Activated naive CD8-positive, alpha-beta T cell treated with anti-CD3 and anti-CD28 coated beads, Interleukin-2, amount 50 U/mL, for 24 hours (primary cell): ENCODE measurements at regions not wholly inside any gene's neighbourhood (a gene's known extent, or its start where the extent isn't known, plus 50 kb on each side); places are given as distances from the start of the nearest gene placed in this dataset.
"Not testable (repeated sequence)": the region's sequence is repeated elsewhere in the genome, so short reads cannot be mapped to it uniquely, and the experiment has no call there.

ENCODE experiments used
- ATAC-seq: fragments of 150-1000 bp; cut with Tn5 transposase; one replicate; pipeline ENCODE4 v1.10.0; 2021
- DNase-seq: peaks from one replicate; pipeline ENCODE4 v3.0.0; 2021
- H3K27ac Mint-ChIP-seq: one replicate; pipeline ENCODE4 v1.8.0; 2021; ENCODE audit warnings: mild to moderate bottlenecking, mixed read lengths
- H3K27me3 Mint-ChIP-seq: one replicate; pipeline ENCODE4 v1.8.0; 2021; ENCODE audit warnings: mixed read lengths
- H3K36me3 Mint-ChIP-seq: one replicate; pipeline ENCODE4 v1.8.0; 2021; ENCODE audit warnings: low read depth, mixed read lengths
- H3K4me1 Mint-ChIP-seq: one replicate; pipeline ENCODE4 v1.8.0; 2021; ENCODE audit warnings: mixed read lengths
- H3K4me3 Mint-ChIP-seq: one replicate; pipeline ENCODE4 v1.8.0; 2021; ENCODE audit warnings: mild to moderate bottlenecking, moderate library complexity, mixed read lengths
- H3K9me3 Mint-ChIP-seq: one replicate; pipeline ENCODE4 v1.8.0; 2021; ENCODE audit warnings: mixed read lengths

DNA sequence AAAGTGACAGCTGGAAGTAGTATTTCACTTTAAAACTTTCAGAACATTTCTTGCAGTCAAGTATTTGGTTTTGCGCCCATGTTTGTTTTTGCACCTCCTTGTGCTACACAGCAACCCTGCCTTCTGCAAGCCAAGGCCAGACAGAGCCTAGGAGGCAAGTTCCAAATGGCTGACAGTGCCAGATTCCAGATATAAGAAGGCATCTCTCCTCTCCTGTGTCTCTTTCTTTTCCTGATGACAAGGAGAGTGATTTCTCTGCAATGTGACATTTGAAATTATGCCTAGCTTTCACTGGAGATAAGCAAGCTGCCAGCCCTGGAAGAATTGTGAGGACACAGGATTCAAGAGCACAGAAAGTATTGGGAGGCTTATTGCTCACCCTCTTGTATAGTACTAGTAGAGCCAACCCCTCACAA lies 149.1 kb upstream of the TENT5A start:
- Mint-ChIP-seq H3K27ac (no peak overlapping the region), H3K27me3 (no peaks in the 10 kb centered on the region), H3K4me1 (no peaks in the 10 kb centered on the region), H3K9me3 (peaks cover 5% of the 10 kb centered on the region), H3K4me3 (no peak overlapping the region), H3K36me3 (no peaks in the 10 kb centered on the region)
- ATAC-seq (no peak), DNase-seq (no peak)

GRCh38 chr6:81900616-81901015 lies 148.1 kb upstream of the TENT5A start:
- ATAC-seq (no peak), DNase-seq (no peak)
- H3K9me3 Mint-ChIP-seq, result peaks cover 5% of the 10 kb centered on the region
- no peaks in the 10 kb centered on the region for H3K36me3 Mint-ChIP-seq
- H3K27me3 Mint-ChIP-seq, result no peaks in the 10 kb centered on the region
- H3K4me3 Mint-ChIP-seq, result no peak overlapping the region
- H3K27ac Mint-ChIP-seq, result no peak overlapping the region
- H3K4me1 Mint-ChIP-seq, result no peaks in the 10 kb centered on the region

DNA sequence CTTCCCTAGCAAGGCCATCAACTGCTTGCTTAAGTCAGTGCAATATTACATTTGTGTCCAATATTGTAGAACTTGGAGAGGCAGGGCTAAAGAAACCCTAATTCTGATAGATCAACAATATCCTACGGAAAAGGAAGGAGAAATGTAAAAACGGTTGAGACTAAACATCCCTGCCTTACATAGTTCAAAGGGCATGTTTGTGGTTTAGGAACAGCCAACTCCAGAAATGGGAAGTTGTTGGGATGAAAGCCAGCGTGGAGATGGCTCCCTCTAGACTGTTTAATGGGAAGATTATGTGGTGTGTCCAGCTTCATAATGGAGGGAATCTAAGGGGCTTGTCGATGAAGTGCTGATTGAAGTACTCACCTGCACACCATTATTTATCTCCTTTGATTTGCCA lies 145.3 kb upstream of the TENT5A start:
- ATAC-seq, result no peak
- H3K36me3 Mint-ChIP-seq, result no peaks in the 10 kb centered on the region
- H3K27ac Mint-ChIP-seq, result no peak overlapping the region
- H3K4me3 Mint-ChIP-seq, result no peak overlapping the region
- no peaks in the 10 kb centered on the region for H3K9me3 Mint-ChIP-seq
- no peaks in the 10 kb centered on the region for H3K4me1 Mint-ChIP-seq
- no peaks in the 10 kb centered on the region for H3K27me3 Mint-ChIP-seq
- no peak for DNase-seq

- no peak for DNase-seq
- Mint-ChIP-seq H3K4me3 (no peak overlapping the region), H3K4me1 (no peaks in the 10 kb centered on the region), H3K27ac (no peak overlapping the region), H3K9me3 (no peaks in the 10 kb centered on the region), H3K36me3 (no peaks in the 10 kb centered on the region), H3K27me3 (no peaks in the 10 kb centered on the region)
- no peak for ATAC-seq
These were observed 144.3 kb upstream of the TENT5A start for GRCh38 chr6:81896525-81897503.

- no peaks in the 10 kb centered on the region for H3K9me3 Mint-ChIP-seq
- H3K27me3 Mint-ChIP-seq, result no peaks in the 10 kb centered on the region
- H3K36me3 Mint-ChIP-seq, result no peaks in the 10 kb centered on the region
- ATAC-seq (no peak), DNase-seq (no peak)
- no peak overlapping the region for H3K27ac Mint-ChIP-seq
- H3K4me3 Mint-ChIP-seq, result no peak overlapping the region
- H3K4me1 Mint-ChIP-seq, result no peaks in the 10 kb centered on the region
These were observed 143.2 kb upstream of the TENT5A start for GRCh38 chr6:81895511-81896185.

DNA sequence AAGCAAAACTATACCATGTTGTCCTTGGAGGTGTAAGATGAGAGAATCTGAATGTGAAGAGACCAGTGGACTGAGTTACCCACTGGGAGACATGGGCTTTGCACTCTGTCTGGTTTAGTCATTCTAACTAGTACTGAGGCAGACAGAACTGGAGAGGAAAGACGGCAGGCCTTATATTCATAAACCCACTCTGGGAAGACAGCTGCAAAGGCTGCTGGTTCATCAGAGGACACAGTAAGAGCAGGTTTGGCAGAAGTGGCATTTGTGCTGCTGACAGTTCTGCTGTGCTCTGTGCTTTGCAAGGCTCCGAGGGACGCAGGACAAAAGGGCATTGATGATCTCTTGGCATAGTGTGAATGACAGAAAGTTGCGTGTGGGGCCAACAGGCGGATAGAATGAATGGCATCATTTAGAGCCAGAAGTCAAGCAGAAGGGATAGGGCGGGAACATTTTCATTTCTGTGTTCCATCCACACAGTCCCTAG lies 142.3 kb upstream of the TENT5A start:
- no peak for ATAC-seq
- H3K4me1 Mint-ChIP-seq, result no peaks in the 10 kb centered on the region

GRCh38 chr6:81894306-81894705 lies 141.8 kb upstream of the TENT5A start:
- H3K36me3 Mint-ChIP-seq, result no peaks in the 10 kb centered on the region
- no peak overlapping the region for H3K4me3 Mint-ChIP-seq
- DNase-seq (no peak), ATAC-seq (no peak)
- no peaks in the 10 kb centered on the region for H3K4me1 Mint-ChIP-seq
- no peak overlapping the region for H3K27ac Mint-ChIP-seq
- H3K27me3 Mint-ChIP-seq, result no peaks in the 10 kb centered on the region
- no peaks in the 10 kb centered on the region for H3K9me3 Mint-ChIP-seq

More for the DNA sequence above, 142.3 kb upstream of the TENT5A start:
- no peak overlapping the region for H3K27ac Mint-ChIP-seq
- H3K27me3 Mint-ChIP-seq, result no peaks in the 10 kb centered on the region
- DNase-seq, result no peak
- no peaks in the 10 kb centered on the region for H3K9me3 Mint-ChIP-seq
- H3K36me3 Mint-ChIP-seq, result no peaks in the 10 kb centered on the region
- H3K4me3 Mint-ChIP-seq, result no peak overlapping the region

DNA sequence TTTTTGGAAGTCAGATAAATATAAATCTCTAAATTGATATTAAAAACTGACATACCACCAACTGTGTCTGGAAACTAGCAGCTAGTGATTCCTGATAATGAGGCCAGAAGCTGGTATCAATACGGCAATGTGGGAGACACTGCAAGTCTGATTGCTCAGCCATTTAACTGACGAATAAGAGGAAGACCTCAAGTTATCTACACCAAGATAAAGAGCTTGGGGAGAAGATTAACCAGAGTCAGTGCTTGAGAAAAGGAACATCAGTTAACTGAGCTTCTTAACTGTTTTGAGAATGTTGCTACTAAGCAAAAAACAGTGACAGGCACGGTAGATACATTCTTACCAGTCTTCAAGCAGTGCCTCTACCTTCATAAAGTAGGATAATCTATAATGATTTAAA lies 140.4 kb upstream of the TENT5A start:
- no peak overlapping the region for H3K4me3 Mint-ChIP-seq
- no peaks in the 10 kb centered on the region for H3K27me3 Mint-ChIP-seq
- ATAC-seq, result no peak
- H3K4me1 Mint-ChIP-seq, result no peaks in the 10 kb centered on the region
- DNase-seq, result no peak
- H3K27ac Mint-ChIP-seq, result no peak overlapping the region
- H3K9me3 Mint-ChIP-seq, result no peaks in the 10 kb centered on the region
- no peaks in the 10 kb centered on the region for H3K36me3 Mint-ChIP-seq

GRCh38 chr6:81891874-81892273 lies 139.4 kb upstream of the TENT5A start:
- Mint-ChIP-seq H3K36me3 (no peaks in the 10 kb centered on the region), H3K9me3 (no peaks in the 10 kb centered on the region), H3K4me1 (no peaks in the 10 kb centered on the region), H3K27ac (no peak overlapping the region), H3K27me3 (no peaks in the 10 kb centered on the region), H3K4me3 (no peak overlapping the region)
- DNase-seq (no peak), ATAC-seq (no peak)

DNA sequence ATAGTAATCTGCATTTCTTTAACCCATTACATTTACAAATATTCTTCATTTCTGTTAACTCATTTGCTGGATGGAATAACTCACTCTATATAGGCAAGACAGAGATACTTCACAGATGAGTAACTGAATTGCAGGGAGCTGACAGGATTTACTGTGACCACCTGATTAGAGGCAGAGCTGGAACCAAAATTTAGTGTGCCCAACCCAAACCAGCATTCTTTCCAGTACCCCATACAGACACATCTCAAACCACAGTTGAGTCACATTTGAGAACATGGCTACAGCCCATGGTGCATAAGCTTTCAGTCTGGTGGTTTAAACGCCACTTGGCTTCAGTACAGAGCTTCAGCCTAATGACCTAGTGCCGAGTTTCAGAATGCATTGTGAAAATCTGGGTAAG lies 138.4 kb upstream of the TENT5A start:
- no peaks in the 10 kb centered on the region for H3K27me3 Mint-ChIP-seq
- H3K27ac Mint-ChIP-seq, result no peak overlapping the region
- H3K9me3 Mint-ChIP-seq, result no peaks in the 10 kb centered on the region
- H3K4me3 Mint-ChIP-seq, result no peak overlapping the region
- ATAC-seq, result no peak
- no peaks in the 10 kb centered on the region for H3K36me3 Mint-ChIP-seq
- no peak for DNase-seq
- H3K4me1 Mint-ChIP-seq, result no peaks in the 10 kb centered on the region

- no peaks in the 10 kb centered on the region for H3K27me3 Mint-ChIP-seq
- no peak overlapping the region for H3K4me3 Mint-ChIP-seq
- H3K4me1 Mint-ChIP-seq, result no peaks in the 10 kb centered on the region
- H3K27ac Mint-ChIP-seq, result no peak overlapping the region
- ATAC-seq (no peak), DNase-seq (no peak)
- H3K36me3 Mint-ChIP-seq, result no peaks in the 10 kb centered on the region
- no peaks in the 10 kb centered on the region for H3K9me3 Mint-ChIP-seq
These were observed 137.0 kb upstream of the TENT5A start for GRCh38 chr6:81889377-81890053.

DNA sequence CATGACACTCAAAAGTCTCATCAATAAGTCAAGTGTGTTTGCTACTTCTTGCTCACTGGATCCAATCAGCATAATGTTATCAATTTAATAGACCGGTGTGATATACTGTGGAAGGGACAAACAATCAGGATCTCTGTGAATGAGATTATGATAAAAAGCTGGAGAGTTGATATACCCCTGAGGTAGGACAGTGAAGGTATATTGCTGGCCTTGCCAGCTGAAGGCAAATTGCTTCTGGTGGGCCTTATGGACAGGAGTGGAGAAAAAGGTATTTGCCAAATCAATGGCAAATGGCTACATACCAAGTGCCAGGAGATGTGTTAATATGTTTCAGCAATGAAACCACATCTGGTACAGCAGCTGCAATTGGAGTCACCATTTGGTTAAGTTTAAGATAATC lies 134.4 kb upstream of the TENT5A start:
- H3K36me3 Mint-ChIP-seq, ATAC-seq, H3K4me1 Mint-ChIP-seq, H3K9me3 Mint-ChIP-seq, DNase-seq, H3K27ac Mint-ChIP-seq, H3K27me3 Mint-ChIP-seq, H3K4me3 Mint-ChIP-seq: not testable (repeated sequence)

GRCh38 chr6:81886157-81886556 lies 133.7 kb upstream of the TENT5A start:
- DNase-seq (no peak), ATAC-seq (no peak)

GRCh38 chr6:81881660-81882059 lies 129.2 kb upstream of the TENT5A start:
- no peak for DNase-seq
- H3K4me3 Mint-ChIP-seq, result no peak overlapping the region
- no peaks in the 10 kb centered on the region for H3K36me3 Mint-ChIP-seq
- H3K9me3 Mint-ChIP-seq, result no peaks in the 10 kb centered on the region
- H3K27ac Mint-ChIP-seq, result no peak overlapping the region
- H3K4me1 Mint-ChIP-seq, result no peaks in the 10 kb centered on the region
- ATAC-seq, result no peak
- H3K27me3 Mint-ChIP-seq, result no peaks in the 10 kb centered on the region

More at GRCh38 chr6:81886157-81886556, 133.7 kb upstream of the TENT5A start:
- Mint-ChIP-seq H3K27me3 (no peaks in the 10 kb centered on the region), H3K36me3 (no peaks in the 10 kb centered on the region), H3K9me3 (no peaks in the 10 kb centered on the region), H3K27ac (no peak overlapping the region), H3K4me1 (no peaks in the 10 kb centered on the region), H3K4me3 (no peak overlapping the region)
